NCI-H1417 (cell line): ENCODE measurements at regions not wholly inside any gene's neighbourhood (a gene's known extent, or its start where the extent isn't known, plus 50 kb on each side); places are given as distances from the start of the nearest gene placed in this dataset.
"Not testable (repeated sequence)": the region's sequence is repeated elsewhere in the genome, so short reads cannot be mapped to it uniquely, and the experiment has no call there.

Source experiments
- DNase-seq, 3 experiments: peaks; one replicate each; lab custom pipeline; 2025; lab: John Stamatoyannopoulos, UW

DNA sequence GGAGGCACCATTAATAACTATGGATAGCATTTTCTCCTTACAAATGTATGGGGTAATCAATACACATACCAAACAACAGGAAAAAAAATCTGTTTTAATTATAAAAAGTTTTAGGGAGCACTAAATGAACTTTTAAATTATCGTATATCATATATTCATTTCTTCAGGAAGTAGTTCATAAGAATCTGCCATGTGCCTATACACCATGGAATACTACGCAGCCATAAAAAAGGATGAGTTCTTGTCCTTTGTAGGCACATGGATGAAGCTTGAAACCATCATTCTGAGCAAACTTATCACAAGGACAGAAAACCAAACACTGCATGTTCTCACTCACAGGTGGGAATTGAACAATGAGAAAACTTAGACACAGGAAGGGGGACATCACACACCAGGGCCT, 162.1 kb upstream of the RASA1 start:
- no peak for DNase-seq

GRCh38 chr5:87109746-87110145, 157.9 kb upstream of the RASA1 start:
- no peak for DNase-seq

DNA sequence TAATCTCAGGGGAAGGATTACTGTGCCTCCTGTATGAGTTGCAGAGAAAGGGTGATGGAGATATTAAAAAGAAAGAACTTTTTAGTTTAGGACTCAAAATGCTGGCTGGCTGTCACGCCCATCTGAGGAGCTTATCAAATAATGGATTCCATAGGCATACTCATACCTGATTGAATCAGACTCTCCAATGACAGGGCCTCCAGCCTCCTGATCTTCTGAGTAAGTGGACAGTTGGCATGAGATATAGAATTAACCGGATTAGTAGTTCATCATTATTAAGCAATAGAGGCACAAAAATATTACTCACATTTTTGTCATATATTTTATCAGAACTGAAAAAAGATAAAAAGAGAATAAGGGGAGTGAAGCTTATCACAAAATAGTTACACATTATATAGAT, 157.0 kb upstream of the RASA1 start:
- no peak for DNase-seq

- DNase-seq: no peak
These were observed 153.8 kb upstream of the RASA1 start for GRCh38 chr5:87113861-87114260.

GRCh38 chr5:87114631-87115030, 153.1 kb upstream of the RASA1 start:
- no peak for DNase-seq

- DNase-seq: no peak
These were observed 151.8 kb upstream of the RASA1 start for GRCh38 chr5:87115839-87116364.

DNA sequence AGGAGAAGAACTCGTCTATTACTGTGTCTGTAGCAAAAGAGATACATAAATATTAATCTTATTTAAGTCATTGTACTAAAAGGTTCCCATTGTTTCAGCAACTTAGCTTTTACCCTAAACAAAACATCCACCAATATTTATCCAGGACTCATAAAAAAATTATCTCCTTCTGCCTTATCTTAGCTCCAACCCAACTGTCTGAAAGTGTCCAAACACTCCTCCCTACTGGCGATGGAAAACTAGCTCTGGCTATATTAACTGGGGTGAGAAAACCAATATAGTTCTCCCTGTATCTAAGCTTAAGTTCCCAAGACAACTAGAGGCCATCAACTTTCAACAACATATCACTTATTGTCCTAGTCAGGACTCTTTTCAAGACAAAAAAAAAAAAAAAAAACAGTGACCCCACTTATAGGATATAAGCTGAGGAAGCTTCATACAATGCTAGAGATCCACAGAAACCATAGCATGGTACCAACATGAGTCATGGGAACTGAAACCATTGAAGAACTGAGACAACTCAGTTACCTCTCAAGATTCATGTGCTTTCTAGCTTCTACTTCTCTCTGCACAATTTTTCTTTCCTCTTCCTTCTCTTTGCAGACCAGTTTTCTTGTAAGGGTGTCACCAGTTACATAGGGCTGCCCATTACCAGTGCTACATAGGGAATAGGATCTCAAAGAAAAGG, 150.7 kb upstream of the RASA1 start:
- no peak for DNase-seq

- DNase-seq: no peak
These were observed 148.1 kb upstream of the RASA1 start for GRCh38 chr5:87119588-87119987.

- DNase-seq: peak in 1 of 3 experiments; percentile 5
These were observed 147.0 kb upstream of the RASA1 start for GRCh38 chr5:87120518-87121303.

DNA sequence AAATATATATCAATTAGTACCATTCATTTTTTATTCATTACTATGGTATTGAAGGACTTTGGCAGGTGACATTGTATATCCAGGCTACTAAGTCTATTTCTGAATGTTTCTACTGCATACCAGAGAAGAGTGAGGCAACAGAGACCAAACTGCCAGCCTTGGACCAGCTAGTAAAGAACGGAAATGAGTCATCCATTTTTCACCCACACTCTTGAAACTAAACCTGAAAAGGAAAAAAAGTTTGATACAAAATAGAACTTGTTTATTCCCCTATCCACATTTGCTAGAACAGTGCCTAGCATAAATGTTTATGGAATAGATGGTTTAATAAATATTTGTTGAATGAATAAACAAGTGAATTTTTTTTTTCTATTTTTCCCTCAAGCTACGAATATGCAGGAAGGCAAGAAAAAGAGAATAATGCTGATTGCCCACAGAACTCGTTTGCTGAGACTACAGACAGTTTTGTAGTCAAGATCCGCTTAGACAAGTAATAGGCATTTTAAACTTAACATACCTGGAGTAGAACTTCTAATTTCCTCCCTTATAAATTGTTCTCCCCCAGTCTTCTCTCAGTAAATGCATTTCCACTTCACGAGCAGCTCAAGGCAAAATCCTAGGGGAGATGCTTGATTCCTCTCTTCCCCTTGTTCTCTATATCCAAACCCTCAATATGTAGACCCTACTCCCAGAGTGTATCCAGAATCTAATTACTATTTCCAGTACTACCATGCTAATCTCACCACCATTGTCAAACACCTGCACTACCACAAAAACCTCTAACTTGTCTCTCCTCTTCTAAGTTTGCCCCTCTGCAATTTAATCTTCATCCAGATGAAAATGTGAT, 146.2 kb upstream of the RASA1 start:
- DNase-seq: no peak

GRCh38 chr5:87122151-87122977, 145.3 kb upstream of the RASA1 start:
- no peak for DNase-seq

DNA sequence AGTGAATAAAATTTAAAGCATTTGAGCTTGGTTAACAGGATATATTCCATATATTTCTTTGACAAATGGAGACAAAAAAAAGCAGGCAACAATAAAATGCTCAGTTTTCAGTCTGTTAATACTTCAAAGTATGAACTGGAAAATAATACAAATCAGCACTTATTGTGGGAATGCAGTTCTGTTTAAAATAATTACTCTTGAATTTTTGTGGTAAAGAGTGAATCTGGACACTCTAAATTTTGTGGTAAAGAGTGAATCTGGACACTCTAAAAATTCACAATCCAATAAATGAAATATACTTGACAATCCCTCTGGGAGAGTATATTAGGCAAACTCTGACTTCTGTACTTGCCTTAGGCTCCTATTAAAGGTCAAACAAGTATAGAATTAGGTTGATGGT, 141.9 kb upstream of the RASA1 start:
- DNase-seq: no peak

DNA sequence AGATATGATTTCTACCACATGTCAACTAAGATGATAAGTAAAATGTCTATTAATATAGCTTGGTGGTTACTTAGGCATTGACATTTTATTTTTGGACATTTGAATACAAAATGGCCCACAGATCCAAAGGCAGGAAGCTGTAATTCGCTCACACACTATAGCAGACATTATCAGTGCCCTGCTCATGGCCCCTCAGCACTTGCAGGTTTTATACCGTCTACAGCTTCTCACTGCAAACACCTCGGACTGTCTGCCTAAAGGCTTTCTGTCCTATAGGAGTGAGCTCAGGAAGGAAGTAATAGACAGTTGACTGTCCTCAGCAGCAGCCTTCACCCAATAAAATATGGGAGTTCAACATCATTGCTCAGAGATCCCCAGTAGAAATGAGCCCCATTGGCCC, 140.8 kb upstream of the RASA1 start:
- no peak for DNase-seq

GRCh38 chr5:87127426-87127825, 140.3 kb upstream of the RASA1 start:
- DNase-seq: no peak

DNA sequence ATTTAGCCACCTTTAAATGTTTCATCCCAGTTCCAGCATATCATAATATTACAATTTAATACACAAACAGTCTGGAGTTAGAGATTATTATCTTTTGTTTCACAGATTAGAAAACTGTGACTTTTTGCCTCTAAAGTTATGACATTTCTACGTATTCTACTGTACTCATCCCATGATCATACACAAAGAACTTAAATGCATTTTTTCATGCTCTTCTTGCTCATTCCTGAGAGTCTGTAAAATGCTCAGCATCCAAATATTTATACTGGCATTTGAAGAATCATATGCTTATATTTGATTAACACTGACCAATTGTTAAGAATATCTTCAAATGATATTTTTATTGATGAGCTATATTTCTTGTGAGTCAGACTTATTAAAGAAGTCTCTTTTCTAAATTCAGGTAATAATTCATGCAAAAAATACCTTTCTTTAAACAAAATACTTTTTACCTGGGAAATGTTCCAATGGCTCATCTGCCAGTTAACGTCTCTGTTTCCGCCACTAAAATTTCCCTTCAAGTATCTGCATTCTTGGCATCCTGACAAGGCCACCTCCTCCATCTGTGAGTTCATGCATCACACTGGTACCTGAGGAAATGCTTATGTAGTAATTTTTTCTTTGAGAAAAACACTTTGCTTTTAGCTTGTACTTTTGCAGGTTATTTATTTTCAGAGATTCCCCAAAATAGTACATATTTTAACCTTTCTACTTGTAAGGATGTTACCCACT, 139.6 kb upstream of the RASA1 start:
- DNase-seq: no peak

DNA sequence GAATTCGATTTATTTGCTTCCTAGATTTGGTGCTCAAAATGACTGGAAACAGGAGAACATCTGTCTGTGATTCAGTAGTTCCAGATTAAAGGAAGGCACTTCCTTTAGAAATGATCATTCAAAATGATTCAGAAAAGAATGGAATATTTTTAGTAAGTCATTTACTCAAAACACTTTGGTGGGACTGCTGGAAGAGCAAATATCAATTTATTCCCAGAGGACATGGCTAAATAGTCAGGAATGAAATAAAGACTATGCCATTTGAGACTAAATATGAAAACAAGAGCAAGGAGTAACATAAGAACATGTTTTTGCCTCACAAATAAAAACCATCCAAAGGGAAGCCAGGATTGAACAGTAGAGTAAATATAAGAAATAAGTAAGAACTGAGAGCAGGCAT, 138.6 kb upstream of the RASA1 start:
- no peak for DNase-seq

DNA sequence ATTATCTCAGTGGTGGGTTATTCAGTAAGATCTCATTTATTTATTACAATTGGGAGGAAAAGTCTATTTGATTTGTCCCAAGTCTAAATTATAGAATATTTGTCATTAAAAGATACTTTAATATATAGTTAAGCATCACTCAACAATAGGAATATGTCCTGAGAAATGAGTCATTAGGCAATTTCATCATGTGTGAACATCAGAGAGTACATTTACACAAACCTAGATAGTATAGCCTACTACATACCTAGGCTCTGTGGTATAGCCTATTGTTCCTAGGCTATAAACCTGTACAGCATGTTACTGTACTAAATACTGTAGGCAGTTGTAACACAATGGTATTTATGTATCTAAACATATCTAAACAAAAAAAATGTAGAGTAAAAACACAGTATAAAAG, 135.0 kb upstream of the RASA1 start:
- DNase-seq: no peak

DNA sequence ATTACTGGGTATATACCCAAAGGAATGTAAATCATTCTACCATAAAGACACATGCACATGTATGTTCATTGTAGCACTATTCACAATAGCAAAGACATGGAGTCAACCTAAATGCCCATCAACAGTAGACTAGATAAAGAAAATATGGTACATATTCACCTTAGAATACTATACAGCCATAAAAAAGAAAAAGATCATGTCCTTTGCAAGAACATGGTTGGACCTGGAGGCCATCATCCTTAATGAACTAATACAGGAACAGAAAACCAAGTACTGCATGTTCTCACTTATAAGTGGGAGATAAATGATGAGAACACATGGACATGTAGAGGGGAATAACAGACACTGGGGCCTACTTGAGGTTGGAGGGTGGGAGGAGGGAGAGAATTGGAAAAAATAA, 133.2 kb upstream of the RASA1 start:
- not testable (repeated sequence) for DNase-seq

- DNase-seq: no peak
These were observed 131.6 kb upstream of the RASA1 start for GRCh38 chr5:87136096-87136495.

DNA sequence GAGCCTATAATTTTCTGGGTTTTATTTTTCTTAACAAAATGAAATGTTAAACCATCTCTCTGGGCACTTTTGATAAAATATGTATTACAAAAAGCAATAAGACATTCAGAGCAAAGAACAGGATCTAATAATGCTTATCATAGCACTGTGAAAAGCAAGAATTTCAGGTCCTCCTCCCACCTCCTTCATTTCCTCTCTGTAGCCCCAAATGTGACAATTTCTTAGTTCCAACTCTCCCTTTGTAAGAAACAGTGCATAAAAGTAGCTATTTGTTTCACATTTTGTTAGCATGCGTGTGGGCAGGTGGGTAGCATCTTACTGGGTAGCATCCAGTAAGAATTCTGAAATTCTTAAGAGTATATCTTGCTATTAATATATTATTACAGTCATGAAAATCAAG, 130.9 kb upstream of the RASA1 start:
- no peak for DNase-seq

- no peak for DNase-seq
These were observed 130.4 kb upstream of the RASA1 start for GRCh38 chr5:87137283-87137682.
